Dermis blood vessel endothelial cell (primary cell): ENCODE measurements at regions not wholly inside any gene's neighbourhood (a gene's known extent, or its start where the extent isn't known, plus 50 kb on each side); places are given as distances from the start of the nearest gene placed in this dataset.

Experiments used
- DNase-seq: peaks from one replicate; pipeline ENCODE4 v3.0.0; 2010

- no peak for DNase-seq
Measured at GRCh38 chr2:145332210-145332898, 812.4 kb upstream of the ZEB2 start.

DNA sequence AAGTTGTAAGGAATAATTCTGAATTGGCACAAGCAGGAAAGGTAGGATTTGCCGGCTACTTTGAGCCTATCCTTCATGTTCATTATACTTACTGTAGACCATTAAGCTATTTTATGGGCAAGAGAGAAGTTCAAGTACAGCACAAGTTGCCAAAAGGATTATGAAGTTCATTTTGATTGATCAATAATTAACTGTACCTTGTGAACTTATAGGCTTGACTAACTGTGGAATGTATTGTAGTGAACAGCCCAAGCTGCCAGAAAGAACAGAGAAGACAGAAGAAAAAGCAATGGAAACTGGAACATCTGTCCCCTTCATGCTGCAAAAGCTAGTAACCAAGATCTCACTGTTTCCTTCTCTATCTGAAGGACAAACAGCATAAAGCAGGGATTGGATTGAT, 810.1 kb upstream of the ZEB2 start:
- no peak for DNase-seq

- no peak for DNase-seq
Measured at GRCh38 chr2:145325485-145325884, 805.6 kb upstream of the ZEB2 start.

DNA sequence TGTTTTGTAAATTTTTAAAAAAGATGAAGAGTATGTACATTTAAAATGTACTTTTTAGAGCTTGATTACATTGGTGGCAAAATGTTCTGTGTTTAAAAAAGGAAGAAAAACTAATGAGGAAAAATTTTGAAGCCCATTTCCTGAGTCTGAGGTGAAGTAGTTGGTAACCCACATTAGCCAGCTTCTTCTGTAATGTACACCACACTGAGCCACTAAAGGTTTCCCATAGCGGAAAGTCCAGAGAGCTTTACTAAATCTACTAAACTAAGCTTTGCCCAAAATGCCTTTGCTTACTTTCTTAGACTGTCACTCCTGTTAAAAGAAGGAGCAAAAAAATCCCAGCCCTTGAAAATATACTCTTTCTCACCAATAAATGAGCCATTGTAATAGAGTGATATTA, 804.8 kb upstream of the ZEB2 start:
- no peak for DNase-seq

DNA sequence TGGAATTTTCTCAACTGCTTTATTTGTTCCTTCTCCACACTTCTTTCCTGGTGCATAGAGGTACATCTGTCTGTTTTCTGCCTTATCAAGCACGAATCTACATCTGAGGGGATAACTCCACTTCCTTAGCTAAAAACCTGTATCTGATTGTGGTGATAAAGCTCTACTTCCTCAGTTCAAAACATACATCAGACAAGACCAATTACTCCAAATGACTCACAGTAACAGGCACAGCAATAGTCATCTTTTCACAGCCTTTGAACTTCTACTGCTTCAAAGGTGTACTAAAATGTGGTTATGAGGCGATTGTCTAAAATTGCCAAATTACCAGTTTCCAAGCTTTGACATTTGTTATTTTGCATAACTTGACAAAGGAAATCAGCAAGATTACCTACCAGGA, 803.6 kb upstream of the ZEB2 start:
- DNase-seq: peak; percentile 32

DNA sequence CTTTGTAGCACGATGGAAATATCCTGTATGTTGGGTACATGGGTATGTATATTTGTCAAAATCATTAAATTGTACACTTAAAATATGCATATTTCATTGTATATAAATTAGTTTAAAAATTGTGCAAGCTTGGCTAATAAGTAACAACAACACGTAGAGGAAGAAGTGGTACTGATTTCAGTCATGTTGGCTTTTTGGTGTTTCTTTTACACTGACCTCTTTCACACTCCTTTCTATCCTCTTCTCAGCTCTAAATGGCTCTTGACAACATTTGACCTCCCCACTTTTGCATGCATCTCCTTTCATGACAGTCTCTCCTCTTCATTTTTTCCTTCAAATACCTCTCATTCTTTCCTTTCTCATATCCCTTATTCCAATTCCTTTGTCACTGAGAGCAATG, 801.4 kb upstream of the ZEB2 start:
- no peak for DNase-seq

- no peak for DNase-seq
Measured at GRCh38 chr2:145316496-145316895, 796.6 kb upstream of the ZEB2 start.

DNA sequence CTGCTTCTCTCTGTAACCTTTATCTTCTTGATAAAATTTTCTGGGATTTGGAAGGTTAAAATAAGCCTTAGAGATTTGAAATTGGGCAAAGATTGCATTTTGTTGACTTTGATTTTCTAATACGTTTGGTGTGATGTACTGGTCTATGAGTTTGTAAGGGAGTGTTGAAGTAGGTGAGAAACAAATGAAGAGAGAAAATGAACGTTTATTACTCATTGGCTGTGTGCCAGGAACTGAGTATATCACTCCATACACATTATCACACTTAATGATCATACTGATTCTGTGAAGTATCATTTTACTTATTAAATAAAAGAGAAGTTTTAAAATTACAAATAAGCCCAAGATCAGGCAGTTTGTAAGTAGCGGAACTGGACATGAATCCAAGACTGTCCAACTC, 795.1 kb upstream of the ZEB2 start:
- no peak for DNase-seq

DNA sequence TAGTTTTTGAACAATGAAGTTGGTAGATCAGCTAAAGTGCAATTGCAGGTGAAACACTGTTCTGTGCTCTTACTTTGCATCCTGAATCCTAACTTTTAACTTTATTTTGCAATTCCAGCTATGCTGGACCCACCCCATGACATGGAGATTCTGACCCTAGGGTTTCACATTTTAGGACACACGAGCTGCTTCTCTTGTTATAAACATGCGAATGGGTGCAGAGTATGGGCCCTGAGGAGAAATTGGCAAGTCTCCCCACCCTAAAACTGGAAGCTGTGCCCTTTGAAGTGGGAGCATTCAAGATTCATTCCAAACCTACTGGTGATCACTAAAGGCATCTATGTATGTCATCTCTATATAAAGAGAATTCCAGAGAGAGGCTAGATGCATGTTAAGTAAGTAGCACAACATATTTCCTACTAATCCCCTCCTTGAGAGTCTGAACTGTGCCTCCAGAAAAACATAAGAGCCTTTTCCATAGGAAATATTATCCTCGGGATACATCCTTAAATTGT, 794.3 kb upstream of the ZEB2 start:
- no peak for DNase-seq

DNA sequence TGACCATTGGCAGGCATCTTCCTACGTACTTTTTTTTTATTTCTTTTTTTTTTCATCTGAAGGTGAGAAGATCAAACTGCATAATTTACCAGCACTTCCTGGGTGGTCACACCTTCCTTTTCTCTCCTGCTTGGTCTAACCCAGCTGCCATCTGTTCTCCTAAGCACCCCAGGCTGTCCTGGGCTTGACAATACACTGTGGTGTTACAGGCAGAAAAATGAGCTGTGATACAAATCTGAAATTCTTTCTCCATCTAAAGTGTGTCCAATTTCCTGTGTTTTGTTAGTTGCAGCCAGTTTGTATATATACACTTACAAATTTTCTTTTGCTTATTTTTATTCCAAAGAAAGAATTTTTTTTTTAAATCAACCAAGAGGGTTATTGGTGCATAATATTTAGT, 786.0 kb upstream of the ZEB2 start:
- no peak for DNase-seq

DNA sequence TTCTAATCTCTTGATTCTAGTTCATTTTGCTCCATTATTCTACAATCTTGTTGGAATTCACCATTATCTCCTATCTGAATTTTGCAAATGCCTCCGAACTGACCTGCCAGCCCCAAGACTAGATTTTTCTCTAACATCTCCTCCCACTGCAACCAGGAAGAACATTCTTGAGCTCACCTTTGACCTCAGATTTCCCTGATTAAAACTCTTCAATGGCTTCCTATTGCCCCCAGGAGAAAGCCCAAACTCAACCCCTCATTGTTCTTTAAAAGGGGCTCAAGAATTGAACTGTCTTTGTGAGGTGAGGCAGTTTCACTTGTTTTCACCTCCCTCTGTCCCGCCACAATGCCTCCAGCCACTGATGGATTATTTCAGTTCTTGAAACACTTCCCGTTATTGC, 784.6 kb upstream of the ZEB2 start:
- no peak for DNase-seq

GRCh38 chr2:145303536-145303935, 783.6 kb upstream of the ZEB2 start:
- no peak for DNase-seq

DNA sequence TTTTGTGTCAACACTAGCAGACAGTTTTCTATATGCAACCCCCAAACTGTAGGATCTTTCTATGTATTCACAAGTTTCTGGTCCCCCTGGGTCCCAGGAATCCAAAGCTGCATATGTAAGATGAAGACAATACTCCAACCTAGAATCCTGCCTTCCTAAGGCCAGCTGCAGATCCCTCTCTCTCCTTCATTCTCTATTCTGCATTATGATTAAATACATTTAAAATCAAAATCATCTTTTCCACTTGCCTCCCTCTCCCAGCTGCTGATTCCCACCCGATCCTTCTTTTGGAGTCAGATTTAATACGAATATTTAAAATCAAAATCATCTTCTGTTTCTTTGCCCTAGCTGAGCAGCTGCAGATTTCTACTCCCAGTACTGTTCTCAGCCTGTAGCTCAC, 783.0 kb upstream of the ZEB2 start:
- DNase-seq: no peak

GRCh38 chr2:145302451-145302850, 782.5 kb upstream of the ZEB2 start:
- no peak for DNase-seq

DNA sequence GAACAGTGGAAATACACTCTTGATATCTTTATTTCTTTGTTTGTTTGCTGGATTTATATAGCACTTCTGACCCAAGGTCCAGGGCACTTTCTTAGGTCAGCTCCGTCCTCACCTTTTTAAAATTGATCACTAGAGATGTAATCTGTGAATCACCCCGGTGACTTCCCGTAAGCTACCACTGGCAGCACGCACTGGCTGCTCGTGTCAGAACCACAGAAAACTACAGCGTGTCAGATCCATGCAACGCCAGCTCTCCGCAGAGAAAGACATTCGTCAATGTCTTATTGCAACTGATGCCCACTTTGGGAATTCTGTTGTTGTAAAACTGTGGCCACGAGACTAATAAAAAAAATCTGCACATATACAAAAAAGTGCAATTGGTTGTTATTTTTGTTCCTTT, 779.4 kb upstream of the ZEB2 start:
- DNase-seq: no peak

DNA sequence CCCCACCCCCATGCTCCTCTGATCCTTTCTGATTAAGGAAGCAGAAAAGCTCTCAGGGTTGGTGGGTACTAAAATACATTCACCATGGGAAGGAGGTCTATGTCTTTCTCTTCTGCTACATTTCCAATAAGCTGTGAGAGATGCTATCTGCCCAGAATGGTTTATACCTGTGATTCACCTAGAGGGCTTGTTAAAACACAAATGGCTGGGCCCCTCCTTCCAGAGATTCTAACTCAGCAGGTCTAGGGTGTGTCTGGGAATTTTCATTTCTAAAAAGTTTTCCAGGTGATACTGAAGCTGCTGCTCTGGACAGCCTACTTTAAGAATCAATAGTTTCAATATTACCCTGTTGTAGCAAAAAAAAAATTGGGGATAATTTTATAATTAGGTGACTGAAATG, 772.2 kb upstream of the ZEB2 start:
- DNase-seq: no peak

GRCh38 chr2:145290986-145291385, 771.1 kb upstream of the ZEB2 start:
- no peak for DNase-seq

DNA sequence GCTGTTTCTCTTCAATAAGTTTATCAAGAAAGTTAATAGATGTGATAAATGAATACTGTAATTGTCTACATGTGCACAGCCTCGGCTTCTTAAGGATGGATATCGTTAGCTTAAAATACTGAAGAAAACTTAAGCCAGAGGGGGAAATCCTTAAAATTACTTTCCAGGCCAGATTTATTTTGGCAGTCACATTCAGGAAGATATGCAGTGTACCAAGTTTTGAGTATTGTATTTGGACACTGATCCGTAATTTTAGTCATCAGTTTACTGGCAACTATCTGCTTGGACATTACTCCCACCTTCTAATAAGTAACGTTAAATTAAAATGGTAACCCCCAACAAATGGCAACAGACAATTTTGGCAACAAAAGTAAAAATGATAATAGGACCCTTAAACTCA, 770.0 kb upstream of the ZEB2 start:
- DNase-seq: no peak

DNA sequence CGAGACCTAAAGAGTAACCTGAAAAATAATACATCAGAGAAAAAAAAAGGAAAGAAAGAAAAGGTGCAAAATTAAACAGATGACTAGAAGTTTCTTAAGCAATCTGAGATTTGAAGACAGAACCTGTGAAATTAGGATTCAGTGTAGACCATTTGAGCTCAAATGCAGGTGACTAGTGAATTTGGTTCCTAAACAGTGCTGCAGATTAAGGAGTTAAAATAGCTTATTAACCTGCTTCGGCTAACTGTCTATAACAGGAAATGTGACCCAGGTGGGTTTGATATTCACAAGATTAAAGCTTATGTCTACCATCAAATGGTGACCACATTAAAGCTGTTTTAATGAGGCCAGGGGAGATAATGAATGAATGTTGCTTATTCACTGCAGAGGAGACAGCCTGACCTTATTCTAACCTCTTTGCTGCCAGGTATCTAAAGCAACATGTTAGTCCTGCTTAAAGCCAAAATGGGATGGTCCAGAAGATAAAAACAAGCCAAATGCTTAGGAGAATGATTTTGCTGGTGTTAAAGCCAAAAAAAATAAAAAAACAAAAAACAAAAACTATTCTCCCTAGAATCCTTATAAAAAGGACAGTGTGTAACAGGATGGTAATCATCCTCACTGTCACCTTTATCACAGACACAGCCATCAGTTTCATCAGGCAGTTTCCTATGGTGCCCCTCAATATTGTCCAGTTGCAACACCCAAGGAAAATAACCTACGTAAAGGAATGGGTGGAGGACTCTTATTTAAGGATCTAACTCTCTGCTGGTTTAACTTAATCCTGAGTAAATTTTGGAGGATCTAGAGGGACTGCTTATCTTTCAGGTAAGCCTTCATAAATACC, 769.0 kb upstream of the ZEB2 start:
- DNase-seq: no peak

GRCh38 chr2:145287736-145288135, 767.8 kb upstream of the ZEB2 start:
- DNase-seq: no peak

DNA sequence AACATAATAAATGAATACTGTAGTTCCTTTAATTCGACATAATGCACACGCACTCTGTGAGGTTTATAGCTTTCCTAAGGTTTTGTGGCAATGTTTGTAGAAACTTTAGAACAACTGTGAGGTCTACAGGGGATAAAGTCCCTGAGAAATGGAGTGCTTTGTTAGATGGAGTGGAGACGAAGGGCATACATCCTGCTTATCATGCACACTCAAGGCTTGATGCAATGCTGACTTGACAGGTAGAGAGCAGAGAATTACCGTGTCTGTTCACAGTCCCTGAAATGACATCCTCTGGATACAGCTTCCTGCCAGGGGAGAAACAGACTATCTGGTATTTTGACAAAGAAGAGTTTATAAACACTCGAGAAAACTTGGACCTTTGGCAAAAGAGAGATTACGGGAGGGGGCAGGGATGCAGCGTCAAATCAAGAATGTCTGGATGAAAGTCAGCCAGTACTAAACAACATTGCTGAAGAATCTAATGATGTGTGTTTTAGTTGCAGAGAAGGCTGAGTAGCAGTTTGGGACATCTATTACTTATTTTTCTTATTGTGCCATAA, 766.9 kb upstream of the ZEB2 start:
- no peak for DNase-seq

- DNase-seq: no peak
Measured at GRCh38 chr2:145284551-145284950, 764.6 kb upstream of the ZEB2 start.

DNA sequence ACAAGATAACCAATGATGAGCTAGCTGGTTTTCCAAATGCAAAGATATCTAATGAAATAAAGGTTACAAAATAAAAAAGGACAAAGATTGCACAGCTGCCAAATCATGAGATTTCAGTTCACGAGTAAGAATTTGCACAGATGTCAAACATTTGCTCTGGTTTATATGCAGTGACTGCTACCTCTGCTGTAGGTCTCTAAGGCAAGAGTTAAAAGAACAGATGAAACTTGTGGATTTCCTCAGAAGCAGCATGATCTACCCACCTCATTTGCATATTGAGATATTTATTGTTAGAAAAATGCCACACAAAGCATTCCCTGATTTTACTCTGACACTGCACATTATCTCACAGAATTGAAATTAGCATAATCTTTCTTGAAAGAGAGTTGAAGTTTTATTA, 763.2 kb upstream of the ZEB2 start:
- DNase-seq: no peak

DNA sequence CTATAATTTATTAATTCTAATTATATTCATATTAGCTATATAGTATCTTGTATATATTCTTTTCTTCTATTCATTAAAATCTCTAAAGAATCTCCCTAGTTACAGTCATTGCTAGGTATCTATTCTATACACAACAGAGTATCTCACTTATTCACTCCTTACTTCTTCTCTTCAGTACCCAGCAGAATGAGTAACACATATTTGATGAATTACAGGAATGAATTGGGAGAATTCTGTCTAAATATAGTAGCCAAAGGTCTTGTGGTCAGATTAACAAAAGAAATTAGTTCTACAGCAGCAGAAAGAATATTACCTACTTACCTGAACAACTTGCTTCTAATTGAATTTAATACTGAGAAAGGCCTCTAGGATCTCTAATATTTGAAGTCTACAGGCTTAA, 758.0 kb upstream of the ZEB2 start:
- no peak for DNase-seq
